Neural progenitor cell (in vitro differentiated cells): ENCODE measurements at regions not wholly inside any gene's neighbourhood (a gene's known extent, or its start where the extent isn't known, plus 50 kb on each side); places are given as distances from the start of the nearest gene placed in this dataset.

Experiments
- DNase-seq: peaks from one replicate; pipeline ENCODE4 v3.0.0-alpha.2; 2016; ENCODE audit warnings: low spot score
- H2AFZ ChIP-seq: fragments of 200-600 bp; sonication (generic); replicated peaks from 2 replicates; pipeline ENCODE4 v1.6.1; 2016; ENCODE audit warnings: antibody characterized with exemption
- H3F3A ChIP-seq: fragments of 200-600 bp; sonication (generic); 2 replicates; pipeline ENCODE4 v1.6.1; 2016; ENCODE audit warnings: antibody characterized with exemption, low read depth
- H3K27ac ChIP-seq: fragments of 200-600 bp; sonication (generic); 2 replicates; pipeline ENCODE4 v1.5.1; 2016; ENCODE audit warnings: mild to moderate bottlenecking
- H3K27me3 ChIP-seq: fragments of 200-600 bp; sonication (generic); 2 replicates; pipeline ENCODE4 v1.6.1; 2016; ENCODE audit warnings: mild to moderate bottlenecking, moderate library complexity
- H3K36me3 ChIP-seq: fragments of 200-600 bp; sonication (generic); 2 replicates; pipeline ENCODE4 v1.5.1; 2016
- H3K4me1 ChIP-seq: fragments of 200-600 bp; sonication (generic); 2 replicates; pipeline ENCODE4 v1.6.1; 2016; ENCODE audit warnings: mixed run types
- H3K4me2 ChIP-seq: fragments of 200-600 bp; sonication (generic); 2 replicates; pipeline ENCODE4 v1.6.1; 2016
- H3K4me3 ChIP-seq: fragments of 200-600 bp; sonication (generic); 2 replicates; pipeline ENCODE4 v1.5.1; 2016
- H3K79me2 ChIP-seq: fragments of 200-600 bp; sonication (generic); 2 replicates; pipeline ENCODE4 v1.6.1; 2016; ENCODE audit warnings: low read depth
- H3K9ac ChIP-seq: fragments of 200-600 bp; sonication (generic); 2 replicates; pipeline ENCODE4 v1.6.1; 2016
- H3K9me3 ChIP-seq: fragments of 200-600 bp; sonication (generic); 2 replicates; pipeline ENCODE4 v1.5.1; 2016; ENCODE audit warnings: low read depth
- H4K20me1 ChIP-seq: fragments of 200-600 bp; sonication (generic); 2 replicates; pipeline ENCODE4 v1.6.1; 2016; ENCODE audit warnings: low read depth
- H3K27ac Mint-ChIP-seq: 3 replicates; pipeline ENCODE4 v1.8.0; 2021; ENCODE audit warnings: mixed read lengths
- H3K27me3 Mint-ChIP-seq: 2 replicates; pipeline ENCODE4 v1.8.0; 2022; ENCODE audit warnings: low read depth, mild to moderate bottlenecking, inconsistent platforms, moderate library complexity, mixed read lengths; ENCODE audit not compliant: insufficient read depth
- H3K36me3 Mint-ChIP-seq: 3 replicates; pipeline ENCODE4 v1.8.0; 2021; ENCODE audit warnings: mixed read lengths
- H3K4me1 Mint-ChIP-seq: 3 replicates; pipeline ENCODE4 v1.8.0; 2021; ENCODE audit warnings: mixed read lengths
- H3K4me3 Mint-ChIP-seq: 3 replicates; pipeline ENCODE4 v1.8.0; 2021; ENCODE audit warnings: mild to moderate bottlenecking, moderate library complexity, mixed read lengths
- H3K9me3 Mint-ChIP-seq: 3 replicates; pipeline ENCODE4 v1.8.0; 2020; ENCODE audit warnings: mixed read lengths
- CTCF ChIP-seq: fragments of 200-600 bp; sonication (generic); IDR thresholded peaks from 2 replicates; pipeline ENCODE4 v1.5.1; 2017; ENCODE audit warnings: antibody characterized with exemption, mild to moderate bottlenecking
- EZH2 ChIP-seq: fragments of 200-600 bp; sonication (generic); IDR thresholded peaks from 2 replicates; pipeline ENCODE4 v1.6.1; 2017; ENCODE audit warnings: antibody characterized with exemption, mild to moderate bottlenecking, moderate library complexity
- EZH2phosphoT487 ChIP-seq: fragments of 200-600 bp; sonication (generic); IDR thresholded peaks from 2 replicates; pipeline ENCODE4 v1.6.1; 2017; ENCODE audit warnings: antibody characterized with exemption

- H3K9me3 Mint-ChIP-seq = no peaks in the 10 kb centered on the region
- Histone ChIP-seq H3K27me3 (no peaks in the 10 kb centered on the region), H3K4me2 (no peak overlapping the region), H3K9ac (no peak overlapping the region), H3K4me3 (no peak overlapping the region), H3K79me2 (no peaks in the 10 kb centered on the region), H2AFZ (no peak overlapping the region), H3K4me1 (no peaks in the 10 kb centered on the region), H3F3A (no peaks in the 10 kb centered on the region), H3K9me3 (no peaks in the 10 kb centered on the region), H3K36me3 (no peaks in the 10 kb centered on the region), H4K20me1 (no peaks in the 10 kb centered on the region), H3K27ac (no peak overlapping the region)
- no peaks in the 10 kb centered on the region for H3K36me3 Mint-ChIP-seq
- no peak for DNase-seq
- H3K27me3 Mint-ChIP-seq = no peaks in the 10 kb centered on the region
- no peak overlapping the region for H3K27ac Mint-ChIP-seq
- no peaks in the 10 kb centered on the region for H3K4me1 Mint-ChIP-seq
- TF ChIP-seq EZH2 = no peak
- no peak for TF ChIP-seq CTCF
- H3K4me3 Mint-ChIP-seq = no peak overlapping the region
Measured at GRCh38 chr2:226274143-226274542, 525.5 kb downstream of the IRS1 start.

GRCh38 chr2:226273440-226273839 lies 526.2 kb downstream of the IRS1 start:
- H3K9me3 ChIP-seq = no peaks in the 10 kb centered on the region
- H3K4me2 ChIP-seq = no peak overlapping the region
- no peak overlapping the region for H3K4me3 ChIP-seq
- H3K36me3 ChIP-seq = no peaks in the 10 kb centered on the region
- no peaks in the 10 kb centered on the region for H3K27me3 Mint-ChIP-seq
- no peak overlapping the region for H3K27ac Mint-ChIP-seq
- no peak overlapping the region for H3K27ac ChIP-seq
- H3K4me3 Mint-ChIP-seq = no peak overlapping the region
- no peaks in the 10 kb centered on the region for H3K9me3 Mint-ChIP-seq
- no peak for DNase-seq
- H3K4me1 Mint-ChIP-seq = no peaks in the 10 kb centered on the region
- H3K79me2 ChIP-seq = no peaks in the 10 kb centered on the region
- H3K27me3 ChIP-seq = no peaks in the 10 kb centered on the region
- no peaks in the 10 kb centered on the region for H4K20me1 ChIP-seq
- H3K4me1 ChIP-seq = no peaks in the 10 kb centered on the region
- H3K9ac ChIP-seq = no peak overlapping the region
- no peak for TF ChIP-seq EZH2
- no peak for TF ChIP-seq EZH2phosphoT487
- TF ChIP-seq CTCF = no peak
- no peaks in the 10 kb centered on the region for H3K36me3 Mint-ChIP-seq
- H3F3A ChIP-seq = no peaks in the 10 kb centered on the region
- no peak overlapping the region for H2AFZ ChIP-seq

- H3K36me3 Mint-ChIP-seq = no peaks in the 10 kb centered on the region
- Histone ChIP-seq H3K4me3 (no peak overlapping the region), H3K27ac (no peak overlapping the region), H3F3A (no peaks in the 10 kb centered on the region), H2AFZ (no peak overlapping the region), H3K9me3 (no peaks in the 10 kb centered on the region), H3K9ac (no peak overlapping the region), H3K4me2 (no peak overlapping the region), H3K36me3 (no peaks in the 10 kb centered on the region), H3K79me2 (no peaks in the 10 kb centered on the region), H3K27me3 (no peaks in the 10 kb centered on the region), H4K20me1 (no peaks in the 10 kb centered on the region), H3K4me1 (no peaks in the 10 kb centered on the region)
- no peaks in the 10 kb centered on the region for H3K27me3 Mint-ChIP-seq
- DNase-seq = no peak
- no peaks in the 10 kb centered on the region for H3K4me1 Mint-ChIP-seq
- no peak overlapping the region for H3K4me3 Mint-ChIP-seq
- TF ChIP-seq EZH2phosphoT487 (no peak), CTCF (no peak), EZH2 (no peak)
- H3K9me3 Mint-ChIP-seq = no peaks in the 10 kb centered on the region
- no peak overlapping the region for H3K27ac Mint-ChIP-seq
Measured at GRCh38 chr2:226272435-226272834, 527.2 kb downstream of the IRS1 start.
